Activated T-helper 1 cell treated with Interleukin-2 at 50 U/mL for 16 hours (primary cell): ENCODE measurements at regions not wholly inside any gene's neighbourhood (a gene's known extent, or its start where the extent isn't known, plus 50 kb on each side); places are given as distances from the start of the nearest gene placed in this dataset.

ENCODE experiments used
- DNase-seq: peaks from one replicate; pipeline ENCODE4 v3.0.0-alpha.2; 2020; ENCODE audit warnings: low read depth

DNA sequence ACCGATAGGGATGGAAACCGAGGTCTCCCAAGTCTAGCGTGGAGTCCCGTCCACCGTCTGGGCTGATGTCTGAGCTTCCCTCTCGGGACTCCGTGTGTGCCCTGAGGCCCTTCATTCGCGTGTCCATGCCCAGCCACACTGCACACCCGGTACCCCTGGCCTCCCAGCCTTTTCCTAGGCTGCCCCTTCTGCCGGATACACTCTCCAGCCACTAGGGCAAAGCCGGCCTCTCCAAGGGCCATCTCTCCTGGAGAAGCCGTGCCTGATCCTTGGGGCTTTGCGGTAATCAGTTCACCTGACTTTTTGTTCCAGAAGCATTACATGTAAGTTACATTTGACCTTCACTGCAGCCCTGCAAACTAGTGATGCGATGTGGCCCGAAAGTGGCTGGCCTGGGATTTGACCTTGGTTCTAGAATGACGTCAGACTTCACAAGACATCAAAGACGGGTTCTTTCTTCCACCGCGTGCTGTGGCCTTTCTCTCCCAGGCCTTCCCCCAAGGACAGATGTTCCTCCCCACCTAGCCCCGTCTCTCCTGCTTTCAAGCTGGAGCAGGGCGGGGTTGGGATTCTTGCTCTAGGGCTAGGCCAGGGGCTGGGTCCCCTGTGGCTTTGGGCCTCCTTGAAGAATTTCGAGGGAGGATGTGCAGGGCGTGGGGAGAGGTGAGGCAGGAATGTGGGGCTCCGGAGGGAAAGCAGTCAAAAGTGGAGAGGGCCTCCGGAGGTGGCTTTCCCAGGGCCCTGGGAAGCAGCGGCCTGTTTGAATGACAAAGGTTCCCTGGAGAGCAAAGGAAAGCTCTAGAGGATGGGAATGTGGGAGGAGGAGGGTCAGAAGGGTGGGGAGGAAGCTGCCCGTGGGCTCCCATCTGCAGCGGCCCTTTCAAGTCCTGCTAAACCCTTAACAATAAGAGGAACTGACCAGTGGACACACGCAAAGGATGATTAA is 49.7 kb upstream of the SLC2A1 start:
- DNase-seq = no peak
